GM19351 (cell line): ENCODE measurements at regions not wholly inside any gene's neighbourhood (a gene's known extent, or its start where the extent isn't known, plus 50 kb on each side); places are given as distances from the start of the nearest gene placed in this dataset.

Experiments used
- ATAC-seq: cut with Tn5 transposase; IDR thresholded peaks from one replicate; pipeline ENCODE4 v1.9.1; 2021; ENCODE audit warnings: mild to moderate bottlenecking, moderate library complexity; ENCODE audit not compliant: unreplicated experiment

DNA sequence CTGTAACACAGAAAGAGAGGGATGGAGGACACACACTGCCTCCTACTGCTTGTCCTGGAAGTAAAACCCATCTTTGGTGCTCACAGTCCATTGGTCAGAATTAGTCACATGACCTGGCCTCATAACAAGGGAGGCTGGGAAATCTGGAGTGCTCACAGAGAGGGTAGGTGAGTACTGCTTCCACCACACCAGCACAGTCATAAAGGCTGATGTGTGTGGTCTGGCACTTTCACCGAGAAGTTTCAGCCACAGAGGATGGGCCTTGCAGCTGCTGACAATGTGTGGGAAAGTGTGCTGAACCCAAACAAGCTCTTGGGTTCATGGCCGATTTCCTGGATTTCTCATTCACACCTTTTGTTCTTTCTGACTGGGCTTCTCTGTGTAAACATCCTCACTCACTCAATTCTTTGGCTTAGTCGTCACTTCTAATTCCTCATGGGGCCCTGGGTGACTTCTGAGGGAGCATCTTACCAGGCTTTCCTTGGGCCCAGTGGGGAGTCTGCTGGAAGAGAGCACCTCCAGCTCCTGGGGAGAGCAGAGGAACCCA lies 100.7 kb downstream of the ASB7 start:
- peak; percentile 100 for ATAC-seq

DNA sequence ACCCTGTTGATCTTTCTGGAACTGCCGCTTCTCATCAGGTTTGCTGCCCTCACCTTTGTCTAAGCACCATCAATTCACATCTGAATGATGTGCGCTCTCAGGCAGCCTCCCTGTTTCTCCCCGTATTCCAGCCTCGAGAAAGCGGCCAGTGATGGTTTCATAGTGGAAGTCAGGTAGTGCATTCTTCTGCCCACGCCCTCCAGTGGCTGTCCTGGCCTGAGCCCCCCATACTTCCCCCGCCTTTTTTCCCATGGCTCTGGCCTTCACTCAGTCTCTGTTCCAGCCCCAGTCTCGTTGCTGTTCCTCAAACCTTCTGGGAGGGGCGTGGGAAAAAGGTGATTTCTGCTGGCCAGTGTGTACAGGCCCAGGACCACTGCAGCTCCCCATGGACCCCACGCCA lies 101.3 kb downstream of the ASB7 start:
- ATAC-seq, result no peak

- ATAC-seq, result no peak
Observed at GRCh38 chr15:100704281-100705055, 102.1 kb downstream of the ASB7 start.

DNA sequence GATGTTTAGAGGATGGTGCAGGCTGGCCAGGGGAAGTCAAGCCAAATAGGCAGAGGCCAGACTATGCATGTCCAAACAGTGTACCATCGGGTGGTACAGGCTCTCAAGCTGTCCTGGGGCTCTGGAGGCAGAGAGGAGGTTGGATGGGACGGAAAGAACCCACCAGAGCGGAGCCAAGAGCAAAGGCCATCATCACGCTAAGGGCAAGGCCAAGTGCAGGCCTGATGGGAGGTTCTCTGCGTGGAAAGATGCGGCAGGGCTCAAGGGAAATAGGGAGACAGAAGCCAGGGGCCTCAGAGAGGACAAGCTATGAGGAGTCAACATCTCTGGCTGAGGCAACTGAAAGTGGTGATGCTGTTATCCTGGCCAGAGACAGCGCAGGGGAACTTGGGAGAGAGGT lies 102.7 kb downstream of the ASB7 start:
- no peak for ATAC-seq

GRCh38 chr15:100705841-100706240 lies 103.5 kb downstream of the ASB7 start:
- ATAC-seq, result no peak

GRCh38 chr15:100707229-100707628 lies 104.8 kb downstream of the ASB7 start:
- no peak for ATAC-seq

GRCh38 chr15:100708916-100709315 lies 106.5 kb downstream of the ASB7 start:
- no peak for ATAC-seq

DNA sequence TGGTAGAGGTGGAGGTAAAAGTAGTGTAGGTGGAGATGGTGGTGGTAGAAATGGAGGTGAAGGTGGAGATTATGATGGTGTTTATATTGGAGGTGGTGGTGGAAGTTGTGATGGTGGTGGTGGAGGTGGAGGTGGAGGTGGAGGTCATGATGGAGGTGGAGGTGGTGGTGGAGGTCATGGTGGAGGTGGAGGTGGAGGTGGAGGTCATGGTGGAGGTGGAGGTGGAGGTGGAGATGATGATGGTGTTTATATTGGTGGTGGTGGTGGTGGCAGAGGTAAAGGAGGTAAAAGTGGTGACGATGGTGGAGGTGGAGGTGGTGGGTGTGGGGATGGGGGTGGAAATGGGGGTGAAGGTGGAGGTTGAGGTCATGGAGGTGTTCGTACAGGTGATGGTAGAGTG lies 107.8 kb downstream of the ASB7 start:
- no peak for ATAC-seq

DNA sequence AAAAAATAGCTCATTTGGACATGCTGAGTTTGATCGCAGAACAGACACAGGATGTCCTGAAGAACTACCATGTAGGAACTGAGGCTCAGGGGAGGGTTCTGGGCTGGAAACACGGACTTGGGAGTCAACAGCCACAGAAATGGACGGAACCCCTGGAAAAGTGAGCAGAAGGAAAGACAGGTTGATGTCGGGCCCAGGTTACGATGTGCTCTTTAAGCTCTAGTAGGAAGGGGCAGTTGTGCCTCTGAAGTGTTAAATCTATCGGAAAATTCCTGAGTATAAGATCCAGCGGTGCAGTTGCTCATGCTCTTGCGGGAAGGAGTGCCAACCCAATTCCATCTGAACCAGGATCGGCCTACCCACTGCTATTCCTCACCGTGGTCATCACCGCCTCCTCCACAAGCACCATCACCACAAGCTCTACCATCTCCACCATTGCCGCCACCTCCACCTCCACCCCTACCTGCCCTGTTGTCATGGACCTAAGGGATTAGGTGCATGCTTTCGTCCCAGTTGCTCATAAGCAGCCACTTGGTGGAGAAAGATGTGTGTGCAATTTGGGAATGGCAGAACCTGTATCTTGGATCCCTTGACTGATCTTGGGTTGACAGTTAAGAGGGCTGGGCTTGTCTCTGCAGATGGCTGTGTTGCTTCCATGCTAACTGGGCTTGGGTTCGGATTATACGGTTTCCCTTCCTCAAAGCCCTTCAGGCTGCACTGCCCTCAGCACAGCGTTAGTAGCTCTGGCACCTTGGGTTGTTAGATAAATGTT lies 108.5 kb downstream of the ASB7 start:
- ATAC-seq, result no peak

GRCh38 chr15:100711516-100712021 lies 109.2 kb downstream of the ASB7 start:
- ATAC-seq, result no peak

GRCh38 chr15:100712226-100712625 lies 109.8 kb downstream of the ASB7 start:
- ATAC-seq, result no peak

- ATAC-seq, result no peak
Observed at GRCh38 chr15:100713163-100713867, 110.9 kb downstream of the ASB7 start.

DNA sequence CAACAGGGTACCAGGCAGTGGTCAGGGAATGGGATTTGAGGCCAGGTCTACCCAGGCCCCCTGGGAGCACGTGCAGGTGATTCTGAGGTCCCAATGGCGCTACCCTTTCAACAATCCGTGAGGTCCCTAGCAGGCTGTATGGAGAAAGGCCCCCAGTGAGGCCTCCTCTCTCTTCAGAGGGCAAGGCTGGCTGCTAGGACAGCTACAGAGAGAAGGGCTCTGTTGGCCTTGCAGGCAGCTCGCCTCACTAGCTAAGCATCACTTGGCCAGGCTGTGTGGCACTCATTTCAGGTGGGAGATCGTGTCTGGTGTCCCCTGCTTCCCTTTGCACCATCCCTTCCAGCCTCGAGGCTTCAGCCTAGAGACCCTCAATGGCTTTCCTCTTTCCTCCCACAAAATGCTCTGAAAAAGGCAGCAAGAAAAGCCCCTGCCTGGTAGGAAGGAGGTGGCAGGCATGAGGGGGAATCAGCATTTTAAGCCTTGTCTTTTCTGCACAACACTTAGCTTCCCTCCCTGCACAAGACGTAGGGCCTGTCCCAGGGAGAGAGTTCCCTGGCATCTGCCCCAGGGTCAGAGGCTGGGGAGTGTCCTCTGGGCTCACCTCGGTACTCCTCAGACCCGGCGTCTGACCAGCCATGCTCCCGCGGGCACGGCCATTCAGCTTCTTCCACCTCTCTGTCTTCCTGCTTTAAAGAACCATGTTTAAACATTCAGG lies 111.8 kb downstream of the ASB7 start:
- ATAC-seq, result no peak

DNA sequence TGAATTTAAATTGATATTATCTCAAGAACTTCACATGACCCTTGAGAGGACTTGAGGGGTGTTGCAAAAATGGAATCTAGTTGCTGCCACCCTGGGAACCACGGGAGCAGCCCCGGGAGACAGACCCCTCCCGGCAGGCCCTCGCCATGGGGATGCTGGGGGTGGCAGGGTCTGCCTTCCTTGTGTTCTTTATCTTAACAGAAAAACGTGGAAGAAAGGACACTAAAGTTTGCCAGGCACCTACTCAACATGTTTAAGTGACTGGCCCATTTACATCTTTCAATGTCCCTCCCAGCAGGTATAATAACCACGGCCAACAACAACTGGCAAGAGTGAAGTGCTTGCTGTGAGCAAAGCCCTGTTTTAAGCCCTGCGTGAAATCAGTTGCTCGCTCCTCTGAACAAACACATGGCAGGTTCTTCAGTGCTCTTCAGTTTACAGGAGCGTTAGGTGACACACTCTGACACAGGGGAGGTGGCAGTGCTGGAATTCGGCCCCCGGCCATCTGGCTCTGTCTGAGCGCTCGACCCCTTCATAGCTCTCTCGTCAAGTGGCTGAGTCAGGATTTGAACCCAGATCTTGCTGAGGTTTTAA lies 112.5 kb downstream of the ASB7 start:
- no peak for ATAC-seq

DNA sequence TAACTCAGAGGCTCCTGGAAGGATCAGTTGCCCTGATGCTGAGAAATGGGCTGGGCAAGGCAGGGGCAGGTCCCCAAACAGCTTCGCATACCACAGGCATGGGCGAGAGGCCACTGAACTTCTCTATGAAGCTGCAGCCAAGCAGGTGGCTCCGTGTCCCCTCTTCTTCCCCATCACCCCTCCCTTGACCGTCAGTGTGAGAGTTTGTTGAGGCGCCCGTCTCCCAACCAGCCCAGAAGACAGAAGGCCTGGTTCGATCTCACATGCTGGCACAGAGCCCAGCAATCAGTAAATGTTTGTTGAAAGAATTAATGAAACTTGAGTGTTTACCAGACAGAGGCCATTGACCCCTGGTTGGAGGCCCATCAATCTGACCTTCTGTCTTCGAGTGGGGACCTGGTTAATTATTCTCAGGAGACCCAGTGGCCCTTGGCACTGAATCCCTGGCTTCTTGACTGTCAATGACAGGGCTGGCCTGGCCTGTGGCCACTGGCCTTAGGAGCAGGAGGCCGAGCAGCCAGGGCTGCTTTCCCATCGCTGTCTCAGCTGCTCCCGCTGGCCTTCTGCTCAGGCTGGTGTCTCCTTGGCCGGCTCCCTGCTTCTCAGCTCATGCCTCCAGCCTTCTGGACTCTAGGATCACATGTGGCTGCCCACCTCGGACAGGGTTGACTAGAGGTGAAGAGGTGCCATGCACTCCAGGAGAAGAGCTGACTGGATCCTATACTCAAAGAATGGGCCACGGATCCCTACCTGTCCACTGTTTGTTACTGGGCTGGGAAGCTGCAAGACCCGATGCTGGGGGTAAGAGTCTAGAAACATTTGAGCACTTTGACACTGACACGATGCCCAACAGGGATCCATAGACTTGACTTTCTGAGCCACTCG lies 113.4 kb downstream of the ASB7 start:
- ATAC-seq, result no peak

- ATAC-seq, result no peak
Observed at GRCh38 chr15:100716456-100717085, 114.2 kb downstream of the ASB7 start.

DNA sequence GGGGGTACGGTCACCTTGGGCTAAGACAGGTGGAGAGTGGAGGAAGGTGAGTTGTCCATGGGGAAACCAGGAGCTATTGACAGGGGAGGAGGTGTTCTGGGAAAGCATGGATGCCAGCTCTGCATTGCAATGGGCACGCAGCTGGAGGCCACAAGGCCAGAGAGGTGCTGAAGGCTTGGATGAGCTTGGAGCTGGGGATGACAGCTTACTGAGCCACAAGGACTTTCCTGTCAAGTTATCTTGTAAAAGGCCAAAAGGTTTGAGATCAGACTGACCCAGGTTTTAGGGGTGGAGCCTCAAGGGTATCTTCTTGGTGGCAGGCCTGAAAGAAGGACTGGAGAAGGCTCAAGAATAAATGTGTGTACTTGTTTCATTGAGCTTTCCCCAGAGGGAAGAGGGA lies 115.2 kb downstream of the ASB7 start:
- no peak for ATAC-seq

DNA sequence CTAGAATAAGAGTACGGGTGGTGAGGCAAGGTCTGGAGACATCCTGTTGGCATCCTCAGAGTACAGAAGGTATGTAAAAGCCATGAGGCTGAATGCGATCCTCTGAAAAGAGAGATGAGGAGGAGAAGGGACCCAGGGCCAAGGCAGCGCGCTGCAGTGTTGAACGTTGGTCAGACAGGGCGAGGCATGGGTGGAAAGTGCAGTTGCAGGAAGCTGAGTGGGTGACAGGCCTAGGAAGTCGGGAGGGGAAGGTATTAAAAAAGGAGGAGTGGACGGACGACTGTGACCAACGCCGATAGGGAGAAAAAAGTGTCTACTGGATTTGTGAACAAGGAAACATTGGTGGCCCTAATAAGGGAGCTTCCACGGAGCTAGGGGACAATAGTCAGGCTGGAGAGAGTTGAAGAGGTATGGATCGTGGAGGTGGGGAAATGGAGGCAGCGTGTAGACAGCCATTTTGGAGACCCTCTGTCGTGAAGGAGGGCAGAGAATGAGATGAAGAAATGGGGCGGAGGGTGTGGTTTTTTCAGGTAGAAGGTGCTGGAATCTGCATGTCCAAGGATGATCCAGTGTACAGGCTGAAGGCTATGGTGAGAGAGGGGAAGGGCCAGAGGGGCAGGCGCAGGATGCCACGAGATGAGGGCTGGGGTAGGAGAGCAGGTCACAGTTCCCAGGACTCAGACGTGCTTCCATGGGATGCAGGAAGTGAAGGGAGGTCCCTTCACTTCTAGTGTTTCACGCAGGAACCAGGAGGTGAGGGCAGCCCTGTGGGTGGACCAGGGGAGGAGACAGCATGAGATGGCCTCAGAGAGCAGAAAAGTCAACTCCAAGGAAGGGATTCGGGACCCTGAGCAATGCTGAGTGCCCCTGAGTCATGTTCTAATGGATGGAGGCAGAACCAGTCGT lies 115.9 kb downstream of the ASB7 start:
- ATAC-seq, result no peak
